ENCODE measurements at regions not wholly inside any gene's neighbourhood (a gene's known extent, or its start where the extent isn't known, plus 50 kb on each side); places are given as distances from the start of the nearest gene placed in this dataset.

- DNase-seq: no peak
These were observed 55.1 kb downstream of the KIF4B start for GRCh38 chr5:155068616-155069100.

GRCh38 chr5:155069961-155070360, 56.4 kb downstream of the KIF4B start:
- no peak for DNase-seq

GRCh38 chr5:155070781-155071180, 57.2 kb downstream of the KIF4B start:
- no peak for DNase-seq

GRCh38 chr5:155076379-155076778, 62.8 kb downstream of the KIF4B start:
- no peak for DNase-seq

GRCh38 chr5:155079698-155080097, 66.1 kb downstream of the KIF4B start:
- no peak for DNase-seq

GRCh38 chr5:155080721-155081120, 67.2 kb downstream of the KIF4B start:
- DNase-seq: no peak

- DNase-seq: no peak
These were observed 68.1 kb downstream of the KIF4B start for GRCh38 chr5:155081618-155082017.

- no peak for DNase-seq
These were observed 68.8 kb downstream of the KIF4B start for GRCh38 chr5:155082401-155082800.

- DNase-seq: no peak
These were observed 71.9 kb downstream of the KIF4B start for GRCh38 chr5:155085282-155085989.

- no peak for DNase-seq
These were observed 73.5 kb downstream of the KIF4B start for GRCh38 chr5:155087036-155087435.

- DNase-seq: no peak
These were observed 75.3 kb downstream of the KIF4B start for GRCh38 chr5:155088811-155089210.

- no peak for DNase-seq
These were observed 76.1 kb downstream of the KIF4B start for GRCh38 chr5:155089643-155090042.

- DNase-seq: no peak
These were observed 77.6 kb downstream of the KIF4B start for GRCh38 chr5:155091063-155091648.

GRCh38 chr5:155091768-155092717, 78.5 kb downstream of the KIF4B start:
- no peak for DNase-seq

GRCh38 chr5:155094455-155094854, 80.9 kb downstream of the KIF4B start:
- DNase-seq: no peak

- DNase-seq: no peak
These were observed 84.4 kb downstream of the KIF4B start for GRCh38 chr5:155097995-155098394.

GRCh38 chr5:155098433-155098832, 84.9 kb downstream of the KIF4B start:
- DNase-seq: no peak

- no peak for DNase-seq
These were observed 88.1 kb downstream of the KIF4B start for GRCh38 chr5:155101697-155102096.

- no peak for DNase-seq
These were observed 89.6 kb downstream of the KIF4B start for GRCh38 chr5:155103146-155103545.

GRCh38 chr5:155104441-155104840, 90.9 kb downstream of the KIF4B start:
- DNase-seq: no peak

- DNase-seq: no peak
These were observed 92.7 kb downstream of the KIF4B start for GRCh38 chr5:155106221-155106620.

- DNase-seq: no peak
These were observed 100.3 kb downstream of the KIF4B start for GRCh38 chr5:155113888-155114287.

GRCh38 chr5:155114655-155115054, 101.1 kb downstream of the KIF4B start:
- no peak for DNase-seq

Data from stimulated activated CD4-positive, alpha-beta T cell treated with anti-CD3 and anti-CD28 coated beads, Interleukin-4, amount 100 ng/mL, for 4 hours (primary cell).